Astrocyte (in vitro differentiated cells and primary cell): ENCODE measurements at regions not wholly inside any gene's neighbourhood (a gene's known extent, or its start where the extent isn't known, plus 50 kb on each side); places are given as distances from the start of the nearest gene placed in this dataset.

Source experiments
- DNase-seq: peaks from one replicate; pipeline ENCODE4 v3.0.0-alpha.2; 2010; ENCODE audit warnings: low read depth
- FAIRE-seq: peaks from 2 replicates; lab custom pipeline; 2011; peaks lifted over from hg19 to GRCh38; lab: Jason Lieb, UNC
- H2AFZ ChIP-seq: 2 replicates; pipeline ENCODE4 v1.6.0; 2012; ENCODE audit warnings: low read depth, low read length, inconsistent platforms
- H3K27ac ChIP-seq: 2 replicates; pipeline ENCODE4 v1.5.1; 2011; ENCODE audit warnings: low read depth, low read length, inconsistent platforms
- H3K27me3 ChIP-seq: 2 replicates; pipeline ENCODE4 v1.6.0; 2011; ENCODE audit warnings: low read length, inconsistent platforms; ENCODE audit not compliant: insufficient read depth
- H3K36me3 ChIP-seq: 2 replicates; pipeline ENCODE4 v1.5.1; 2011; ENCODE audit warnings: low read length, inconsistent platforms; ENCODE audit not compliant: insufficient read depth
- H3K4me1 ChIP-seq: 2 replicates; pipeline ENCODE4 v1.5.1; 2011; ENCODE audit warnings: low read length, inconsistent platforms; ENCODE audit not compliant: insufficient read depth
- H3K4me2 ChIP-seq: 2 replicates; pipeline ENCODE4 v1.6.0; 2012; ENCODE audit warnings: low read length, inconsistent platforms
- H3K4me3 ChIP-seq: 2 replicates; pipeline ENCODE4 v1.5.1; 2011; ENCODE audit warnings: low read depth, mild to moderate bottlenecking, low read length, inconsistent platforms; ENCODE audit not compliant: insufficient read depth
- H3K79me2 ChIP-seq: 2 replicates; pipeline ENCODE4 v1.6.0; 2012; ENCODE audit warnings: mild to moderate bottlenecking, low read length, inconsistent platforms; ENCODE audit not compliant: insufficient read depth
- H3K9ac ChIP-seq: 2 replicates; pipeline ENCODE4 v1.6.0; 2012; ENCODE audit warnings: mild to moderate bottlenecking, low read length, inconsistent platforms
- H3K9me3 ChIP-seq: 2 replicates; pipeline ENCODE4 v1.5.1; 2012; ENCODE audit warnings: low read depth, mild to moderate bottlenecking, low read length, inconsistent platforms; ENCODE audit not compliant: insufficient read depth
- H4K20me1 ChIP-seq: 2 replicates; pipeline ENCODE4 v1.6.0; 2012; ENCODE audit warnings: low read length, inconsistent platforms; ENCODE audit not compliant: insufficient read depth
- H3K27ac Mint-ChIP-seq: one replicate; pipeline ENCODE4 v1.8.0; 2021; ENCODE audit warnings: mild to moderate bottlenecking, mixed read lengths; ENCODE audit not compliant: unreplicated experiment
- H3K27me3 Mint-ChIP-seq: one replicate; pipeline ENCODE4 v1.8.0; 2021; ENCODE audit warnings: low read depth, mixed read lengths; ENCODE audit not compliant: unreplicated experiment
- H3K36me3 Mint-ChIP-seq: one replicate; pipeline ENCODE4 v1.8.0; 2021; ENCODE audit warnings: low read depth, mixed read lengths; ENCODE audit not compliant: unreplicated experiment
- H3K4me1 Mint-ChIP-seq: one replicate; pipeline ENCODE4 v1.8.0; 2021; ENCODE audit warnings: low read depth, mixed read lengths; ENCODE audit not compliant: unreplicated experiment
- H3K4me3 Mint-ChIP-seq: one replicate; pipeline ENCODE4 v1.8.0; 2021; ENCODE audit warnings: mild to moderate bottlenecking, moderate library complexity, mixed read lengths; ENCODE audit not compliant: unreplicated experiment
- H3K9me3 Mint-ChIP-seq: one replicate; pipeline ENCODE4 v1.8.0; 2021; ENCODE audit warnings: mild to moderate bottlenecking, mixed read lengths; ENCODE audit not compliant: unreplicated experiment
- CTCF ChIP-seq: IDR thresholded peaks from 2 replicates; pipeline ENCODE4 v1.5.1; 2011; ENCODE audit warnings: low read depth, mild to moderate bottlenecking, inconsistent platforms, low read length, moderate library complexity; ENCODE audit not compliant: insufficient read depth
- EZH2 ChIP-seq: IDR thresholded peaks from 2 replicates; pipeline ENCODE4 v1.6.1; 2012; ENCODE audit warnings: mild to moderate bottlenecking, low read length, inconsistent platforms; ENCODE audit not compliant: insufficient read depth

DNA sequence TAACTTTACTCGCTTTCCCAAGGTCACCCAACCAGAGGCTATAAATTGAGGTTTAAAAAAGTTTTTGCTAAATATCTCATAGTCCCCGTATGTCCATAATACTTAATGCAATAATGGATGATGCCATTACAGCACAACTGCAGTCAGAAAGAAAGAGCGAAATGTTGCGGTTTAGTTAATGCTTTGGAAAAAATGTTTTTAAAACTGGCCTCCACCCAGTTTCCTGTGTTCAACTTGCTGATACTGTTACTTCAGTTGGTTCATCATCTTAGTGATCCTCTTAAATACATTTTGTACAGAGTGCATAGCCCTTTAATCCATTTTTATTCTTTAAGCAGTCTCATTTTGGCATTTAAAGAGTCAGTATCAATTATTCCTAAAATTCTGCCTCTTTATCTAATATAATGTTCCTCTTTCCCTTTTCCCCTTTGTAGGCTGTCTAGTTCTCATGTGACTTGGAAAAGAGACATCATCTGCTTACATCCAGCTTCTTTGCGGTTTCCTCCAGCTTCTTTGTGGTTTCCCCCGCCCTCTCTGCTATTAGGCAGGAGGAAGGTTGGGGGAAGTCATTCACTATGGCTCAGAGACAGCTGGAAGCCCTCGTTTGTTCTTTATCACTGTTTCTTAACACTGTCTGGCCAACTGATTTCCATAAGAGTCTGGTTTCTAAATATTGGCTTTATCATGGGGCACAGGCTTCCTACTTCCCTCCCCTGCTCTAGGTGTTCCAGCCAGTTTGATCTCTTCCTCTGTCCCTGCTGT is 154.3 kb downstream of the GOLIM4 start:
- Histone ChIP-seq H3K9me3 (no peaks in the 10 kb centered on the region), H2AFZ (no peak overlapping the region), H3K79me2 (no peaks in the 10 kb centered on the region), H3K9ac (no peak overlapping the region), H3K27ac (peak overlapping the region; percentile 34), H3K4me2 (peak overlapping the region; percentile 38), H4K20me1 (no peaks in the 10 kb centered on the region), H3K27me3 (peaks cover 2% of the 10 kb centered on the region), H3K36me3 (no peaks in the 10 kb centered on the region), H3K4me3 (no peak overlapping the region), H3K4me1 (peaks cover 6% of the 10 kb centered on the region)
- Mint-ChIP-seq H3K27ac (peak overlapping the region; percentile 86), H3K4me1 (peaks cover 25% of the 10 kb centered on the region), H3K36me3 (no peaks in the 10 kb centered on the region), H3K9me3 (no peaks in the 10 kb centered on the region), H3K4me3 (peak overlapping the region; percentile 8), H3K27me3 (no peaks in the 10 kb centered on the region)
- no peak for TF ChIP-seq CTCF
- no peak for TF ChIP-seq EZH2
- FAIRE-seq, result no peak
- peak; percentile 94 for DNase-seq

DNA sequence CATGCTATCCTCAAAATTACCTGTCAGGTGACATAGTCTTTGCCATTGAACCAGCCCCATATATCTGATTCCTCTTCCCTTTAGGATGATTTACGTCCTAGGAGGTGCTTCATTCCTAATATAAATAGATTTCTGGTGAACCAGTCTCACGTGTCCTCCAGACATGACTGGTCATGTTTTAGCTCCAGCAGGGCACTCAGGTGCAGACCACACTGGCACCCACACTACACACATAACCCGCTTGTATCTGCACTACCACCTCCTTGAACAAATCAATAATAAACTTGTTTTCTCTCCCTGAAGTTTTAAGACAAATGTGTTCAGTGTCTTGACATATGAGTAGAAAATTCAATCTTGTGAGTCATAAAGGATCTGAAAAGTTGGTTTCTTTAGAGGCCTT is 155.5 kb downstream of the GOLIM4 start:
- no peak overlapping the region for H2AFZ ChIP-seq
- DNase-seq (peak; percentile 16), FAIRE-seq (no peak)
- H3K9me3 ChIP-seq, result no peaks in the 10 kb centered on the region
- no peak overlapping the region for H3K4me2 ChIP-seq
- H3K79me2 ChIP-seq, result no peaks in the 10 kb centered on the region
- H3K4me3 Mint-ChIP-seq, result peak overlapping the region; percentile 10
- peaks cover 2% of the 10 kb centered on the region for H3K27me3 ChIP-seq
- no peak overlapping the region for H3K9ac ChIP-seq
- no peaks in the 10 kb centered on the region for H3K27me3 Mint-ChIP-seq
- no peaks in the 10 kb centered on the region for H3K36me3 Mint-ChIP-seq
- H3K4me1 ChIP-seq, result peaks cover 6% of the 10 kb centered on the region
- H3K36me3 ChIP-seq, result no peaks in the 10 kb centered on the region
- H3K9me3 Mint-ChIP-seq, result no peaks in the 10 kb centered on the region
- no peaks in the 10 kb centered on the region for H4K20me1 ChIP-seq
- H3K27ac Mint-ChIP-seq, result peak overlapping the region; percentile 86
- no peak for TF ChIP-seq CTCF
- TF ChIP-seq EZH2, result no peak
- no peak overlapping the region for H3K4me3 ChIP-seq
- H3K27ac ChIP-seq, result no peak overlapping the region
- peaks cover 25% of the 10 kb centered on the region for H3K4me1 Mint-ChIP-seq

GRCh38 chr3:167938516-167938915 is 157.2 kb downstream of the GOLIM4 start:
- no peak overlapping the region for H3K27ac Mint-ChIP-seq
- no peaks in the 10 kb centered on the region for H3K27me3 Mint-ChIP-seq
- H3K9ac ChIP-seq, result no peak overlapping the region
- no peak overlapping the region for H3K27ac ChIP-seq
- no peaks in the 10 kb centered on the region for H3K9me3 Mint-ChIP-seq
- no peak for FAIRE-seq
- no peak overlapping the region for H2AFZ ChIP-seq
- no peak for DNase-seq
- H3K36me3 Mint-ChIP-seq, result no peaks in the 10 kb centered on the region
- H3K9me3 ChIP-seq, result no peaks in the 10 kb centered on the region
- no peak overlapping the region for H3K4me2 ChIP-seq
- no peak overlapping the region for H3K4me3 Mint-ChIP-seq
- H3K4me1 Mint-ChIP-seq, result peaks cover 25% of the 10 kb centered on the region
- H3K79me2 ChIP-seq, result no peaks in the 10 kb centered on the region
- peaks cover 6% of the 10 kb centered on the region for H3K4me1 ChIP-seq
- H3K36me3 ChIP-seq, result no peaks in the 10 kb centered on the region
- TF ChIP-seq CTCF (no peak), EZH2 (no peak)
- no peak overlapping the region for H3K4me3 ChIP-seq
- peaks cover 2% of the 10 kb centered on the region for H3K27me3 ChIP-seq
- no peaks in the 10 kb centered on the region for H4K20me1 ChIP-seq
